Neural crest cell (in vitro differentiated cells): ENCODE measurements at regions not wholly inside any gene's neighbourhood (a gene's known extent, or its start where the extent isn't known, plus 50 kb on each side); places are given as distances from the start of the nearest gene placed in this dataset.

Experiments used
- DNase-seq: peaks from one replicate; pipeline ENCODE4 v3.0.0; 2021; ENCODE audit warnings: low read depth, mixed read lengths, low spot score
- H3K27ac Mint-ChIP-seq: one replicate; pipeline ENCODE4 v1.8.0; 2021; ENCODE audit warnings: mild to moderate bottlenecking, mixed read lengths; ENCODE audit not compliant: unreplicated experiment
- H3K27me3 Mint-ChIP-seq: 2 replicates; pipeline ENCODE4 v1.8.0; 2021; ENCODE audit warnings: low read depth, mild to moderate bottlenecking, mixed read lengths
- H3K36me3 Mint-ChIP-seq: 2 replicates; pipeline ENCODE4 v1.8.0; 2021; ENCODE audit warnings: low read depth, mild to moderate bottlenecking, mixed read lengths
- H3K4me1 Mint-ChIP-seq: 2 replicates; pipeline ENCODE4 v1.8.0; 2021; ENCODE audit warnings: mixed read lengths
- H3K4me3 Mint-ChIP-seq: one replicate; pipeline ENCODE4 v1.8.0; 2021; ENCODE audit warnings: mild to moderate bottlenecking, mixed read lengths
- H3K9me3 Mint-ChIP-seq: 2 replicates; pipeline ENCODE4 v1.8.0; 2021; ENCODE audit warnings: mixed read lengths
- CTCF ChIP-seq: fragments of 200-600 bp; sonication (generic); conservative IDR thresholded peaks from 2 replicates; pipeline ENCODE4 v1.5.0; 2021; ENCODE audit warnings: antibody characterized with exemption, mild to moderate bottlenecking

GRCh38 chr21:29423099-29423870 is 124.6 kb downstream of the BACH1 start:
- no peak for DNase-seq
- TF ChIP-seq CTCF, result no peak
- H3K27ac Mint-ChIP-seq, result peak overlapping the region; percentile 9

GRCh38 chr21:29424728-29425127 is 126.0 kb downstream of the BACH1 start:
- H3K27ac Mint-ChIP-seq, result no peak overlapping the region
- no peaks in the 10 kb centered on the region for H3K27me3 Mint-ChIP-seq
- H3K36me3 Mint-ChIP-seq, result peaks cover 5% of the 10 kb centered on the region
- peaks cover under 1% of the 10 kb centered on the region for H3K9me3 Mint-ChIP-seq
- H3K4me1 Mint-ChIP-seq, result peaks cover 18% of the 10 kb centered on the region
- H3K4me3 Mint-ChIP-seq, result no peak overlapping the region
- DNase-seq, result no peak
- TF ChIP-seq CTCF, result no peak

More at GRCh38 chr21:29423099-29423870, 124.6 kb downstream of the BACH1 start:
- Mint-ChIP-seq H3K27me3 (no peaks in the 10 kb centered on the region), H3K9me3 (peaks cover 4% of the 10 kb centered on the region), H3K4me1 (peaks cover 18% of the 10 kb centered on the region), H3K4me3 (no peak overlapping the region), H3K36me3 (peaks cover 9% of the 10 kb centered on the region)

GRCh38 chr21:29429218-29429617 is 130.5 kb downstream of the BACH1 start:
- no peaks in the 10 kb centered on the region for H3K9me3 Mint-ChIP-seq

GRCh38 chr21:29430030-29430429 is 131.3 kb downstream of the BACH1 start:
- no peaks in the 10 kb centered on the region for H3K9me3 Mint-ChIP-seq
- H3K4me1 Mint-ChIP-seq, result no peaks in the 10 kb centered on the region
- no peak for DNase-seq

More at GRCh38 chr21:29429218-29429617, 130.5 kb downstream of the BACH1 start:
- no peak overlapping the region for H3K27ac Mint-ChIP-seq
- peaks cover 2% of the 10 kb centered on the region for H3K36me3 Mint-ChIP-seq
- peaks cover 7% of the 10 kb centered on the region for H3K4me1 Mint-ChIP-seq
- TF ChIP-seq CTCF, result no peak
- H3K27me3 Mint-ChIP-seq, result no peaks in the 10 kb centered on the region
- no peak for DNase-seq
- no peak overlapping the region for H3K4me3 Mint-ChIP-seq

GRCh38 chr21:29430576-29430975 is 131.9 kb downstream of the BACH1 start:
- no peak overlapping the region for H3K4me3 Mint-ChIP-seq
- H3K27me3 Mint-ChIP-seq, result no peaks in the 10 kb centered on the region
- peaks cover under 1% of the 10 kb centered on the region for H3K36me3 Mint-ChIP-seq
- H3K27ac Mint-ChIP-seq, result peak overlapping the region; percentile 58
- H3K9me3 Mint-ChIP-seq, result no peaks in the 10 kb centered on the region
- TF ChIP-seq CTCF, result no peak
- H3K4me1 Mint-ChIP-seq, result no peaks in the 10 kb centered on the region
- no peak for DNase-seq

More at GRCh38 chr21:29430030-29430429, 131.3 kb downstream of the BACH1 start:
- no peak overlapping the region for H3K27ac Mint-ChIP-seq
- no peak for TF ChIP-seq CTCF
- no peaks in the 10 kb centered on the region for H3K27me3 Mint-ChIP-seq
- H3K36me3 Mint-ChIP-seq, result peaks cover 2% of the 10 kb centered on the region
- no peak overlapping the region for H3K4me3 Mint-ChIP-seq
